ENCODE measurements at regions not wholly inside any gene's neighbourhood (a gene's known extent, or its start where the extent isn't known, plus 50 kb on each side); places are given as distances from the start of the nearest gene placed in this dataset.

GRCh38 chr12:113548467-113548866 is 76.8 kb upstream of the LHX5 start:
- H3K9me3 ChIP-seq, result no peaks in the 10 kb centered on the region
- H3K36me3 ChIP-seq (ENCODE audit: low read depth, missing control alignments), result no peaks in the 10 kb centered on the region
- peak; percentile 19 for DNase-seq
- no peak overlapping the region for H3K4me3 ChIP-seq
- WGBS, 2 donors, result 74 to 78% methylated on average over 2 of the region's 2 CpGs
- intact Hi-C loops (cut with DNase I; ENCODE audit: low total_unique reads), result no loop called here
- no peaks in the 10 kb centered on the region for H3K4me1 ChIP-seq
- no peaks in the 10 kb centered on the region for H3K27me3 ChIP-seq
- H3K27ac ChIP-seq, result no peak overlapping the region
- TF ChIP-seq CTCF (IDR thresholded peaks at IDR 0.05), result no peak
- no peak for TF ChIP-seq POLR2A (IDR thresholded peaks at IDR 0.05)

- Histone ChIP-seq H3K27ac (no peak overlapping the region), H3K4me1 (no peaks in the 10 kb centered on the region), H3K36me3 (ENCODE audit: low read depth, missing control alignments) (no peaks in the 10 kb centered on the region), H3K9me3 (no peaks in the 10 kb centered on the region), H3K27me3 (no peaks in the 10 kb centered on the region), H3K4me3 (no peak overlapping the region)
- TF ChIP-seq CTCF (IDR thresholded peaks at IDR 0.05), result no peak
- TF ChIP-seq POLR2A (IDR thresholded peaks at IDR 0.05), result no peak
- intact Hi-C loops (cut with DNase I; ENCODE audit: low total_unique reads), result no loop called here
- 23 to 31% methylated on average over 16 to 18 of the region's 18 CpGs for WGBS, 2 donors
- DNase-seq, result no peak
Measured at GRCh38 chr12:113546916-113547863, 75.5 kb upstream of the LHX5 start.

GRCh38 chr12:113537751-113538087 is 66.0 kb upstream of the LHX5 start:
- no peaks in the 10 kb centered on the region for H3K36me3 ChIP-seq (ENCODE audit: low read depth, missing control alignments)
- intact Hi-C loops (cut with DNase I; ENCODE audit: low total_unique reads), result no loop called here
- no peak overlapping the region for H3K27ac ChIP-seq
- H3K4me3 ChIP-seq, result no peak overlapping the region
- no peak for DNase-seq
- no peaks in the 10 kb centered on the region for H3K27me3 ChIP-seq
- WGBS, 2 donors, result 70 to 76% methylated on average over 6 of the region's 6 CpGs
- H3K4me1 ChIP-seq, result no peaks in the 10 kb centered on the region
- H3K9me3 ChIP-seq, result no peaks in the 10 kb centered on the region
- TF ChIP-seq CTCF (IDR thresholded peaks at IDR 0.05) (no peak), POLR2A (IDR thresholded peaks at IDR 0.05) (no peak)

GRCh38 chr12:113537046-113537750 is 65.5 kb upstream of the LHX5 start:
- WGBS, 2 donors, result 52 to 65% methylated on average over 11 of the region's 11 CpGs
- H3K36me3 ChIP-seq (ENCODE audit: low read depth, missing control alignments), result no peaks in the 10 kb centered on the region
- no peaks in the 10 kb centered on the region for H3K27me3 ChIP-seq
- no peak for DNase-seq
- H3K27ac ChIP-seq, result no peak overlapping the region
- H3K9me3 ChIP-seq, result no peaks in the 10 kb centered on the region
- H3K4me1 ChIP-seq, result no peaks in the 10 kb centered on the region
- H3K4me3 ChIP-seq, result no peak overlapping the region
- intact Hi-C loops (cut with DNase I; ENCODE audit: low total_unique reads), result no loop called here
- TF ChIP-seq CTCF (IDR thresholded peaks at IDR 0.05) (no peak), POLR2A (IDR thresholded peaks at IDR 0.05) (no peak)

Measured in testis (tissue), 2 donors.